ENCODE measurements at regions not wholly inside any gene's neighbourhood (a gene's known extent, or its start where the extent isn't known, plus 50 kb on each side); places are given as distances from the start of the nearest gene placed in this dataset.

GRCh38 chr16:11402745-11403533, 57.7 kb downstream of the RMI2 start:
- BruUV-seq (replicated peaks) = no TSS peak
- Histone ChIP-seq H2AFZ (ENCODE audit: low read length) (no peak overlapping the region), H3K9me3 (ENCODE audit: low read length) (no peaks in the 10 kb centered on the region), H3K79me2 (ENCODE audit: insufficient read depth, low read depth, low read length) (no peaks in the 10 kb centered on the region), H3K27ac (ENCODE audit: low read depth, low read length, poor library complexity, severe bottlenecking) (no peak overlapping the region), H3K4me2 (ENCODE audit: low read length) (no peak overlapping the region), H3K4me3 (ENCODE audit: low read depth, low read length, poor library complexity, severe bottlenecking) (no peak overlapping the region), H3K36me3 (ENCODE audit: insufficient read depth, low read length) (no peaks in the 10 kb centered on the region), H3K9me2 (ENCODE audit: insufficient read depth, low read length) (no peaks in the 10 kb centered on the region), H3K4me1 (ENCODE audit: insufficient read depth, low read length, poor library complexity, severe bottlenecking) (peaks cover 5% of the 10 kb centered on the region), H4K20me1 (ENCODE audit: insufficient read depth, low read length) (no peaks in the 10 kb centered on the region)
- intact Hi-C loops (cut with micrococcal nuclease; ENCODE audit: unreplicated experiment) = no loop called here
- CTCF ChIA-PET (ENCODE audit: unreplicated experiment) = no interaction called here
- no peak for DNase-seq (ENCODE audit: low spot score)
- TF ChIP-seq EZH2phosphoT487 (IDR thresholded peaks at IDR 0.05; ENCODE audit: borderline replicate concordance, low read depth, low read length) (no peak), CTCF (conservative IDR thresholded peaks at IDR 0.05; ENCODE audit: low read length) (no peak)
- POLR2A ChIA-PET = no interaction called here

GRCh38 chr16:11403534-11403795, 58.2 kb downstream of the RMI2 start:
- intact Hi-C loops (cut with micrococcal nuclease; ENCODE audit: unreplicated experiment) = no loop called here
- ChIA-PET POLR2A (no interaction called here), CTCF (ENCODE audit: unreplicated experiment) (no interaction called here)
- DNase-seq (ENCODE audit: low spot score) = peak; percentile 44
- H3K4me2 ChIP-seq (ENCODE audit: low read length) = no peak overlapping the region
- no peaks in the 10 kb centered on the region for H3K9me3 ChIP-seq (ENCODE audit: low read length)
- no peaks in the 10 kb centered on the region for H4K20me1 ChIP-seq (ENCODE audit: insufficient read depth, low read length)
- TF ChIP-seq EZH2phosphoT487 (IDR thresholded peaks at IDR 0.05; ENCODE audit: borderline replicate concordance, low read depth, low read length) (no peak), CTCF (conservative IDR thresholded peaks at IDR 0.05; ENCODE audit: low read length) (no peak)
- no peak overlapping the region for H2AFZ ChIP-seq (ENCODE audit: low read length)
- no peak overlapping the region for H3K4me3 ChIP-seq (ENCODE audit: low read depth, low read length, poor library complexity, severe bottlenecking)
- no peak overlapping the region for H3K27ac ChIP-seq (ENCODE audit: low read depth, low read length, poor library complexity, severe bottlenecking)
- no peaks in the 10 kb centered on the region for H3K79me2 ChIP-seq (ENCODE audit: insufficient read depth, low read depth, low read length)
- peaks cover 5% of the 10 kb centered on the region for H3K4me1 ChIP-seq (ENCODE audit: insufficient read depth, low read length, poor library complexity, severe bottlenecking)
- BruUV-seq (replicated peaks) = no TSS peak
- no peaks in the 10 kb centered on the region for H3K36me3 ChIP-seq (ENCODE audit: insufficient read depth, low read length)
- no peaks in the 10 kb centered on the region for H3K9me2 ChIP-seq (ENCODE audit: insufficient read depth, low read length)

GRCh38 chr16:11403920-11404319, 58.7 kb downstream of the RMI2 start:
- Histone ChIP-seq H3K4me1 (ENCODE audit: insufficient read depth, low read length, poor library complexity, severe bottlenecking) (peaks cover 5% of the 10 kb centered on the region), H3K9me3 (ENCODE audit: low read length) (no peaks in the 10 kb centered on the region), H3K4me2 (ENCODE audit: low read length) (no peak overlapping the region), H3K9me2 (ENCODE audit: insufficient read depth, low read length) (no peaks in the 10 kb centered on the region), H3K79me2 (ENCODE audit: insufficient read depth, low read depth, low read length) (no peaks in the 10 kb centered on the region), H2AFZ (ENCODE audit: low read length) (no peak overlapping the region), H3K36me3 (ENCODE audit: insufficient read depth, low read length) (no peaks in the 10 kb centered on the region), H3K4me3 (ENCODE audit: low read depth, low read length, poor library complexity, severe bottlenecking) (no peak overlapping the region), H3K27ac (ENCODE audit: low read depth, low read length, poor library complexity, severe bottlenecking) (no peak overlapping the region), H4K20me1 (ENCODE audit: insufficient read depth, low read length) (no peaks in the 10 kb centered on the region)
- ChIA-PET POLR2A (no interaction called here), CTCF (ENCODE audit: unreplicated experiment) (no interaction called here)
- BruUV-seq (replicated peaks) = no TSS peak
- TF ChIP-seq EZH2phosphoT487 (IDR thresholded peaks at IDR 0.05; ENCODE audit: borderline replicate concordance, low read depth, low read length) (no peak), CTCF (conservative IDR thresholded peaks at IDR 0.05; ENCODE audit: low read length) (no peak)
- intact Hi-C loops (cut with micrococcal nuclease; ENCODE audit: unreplicated experiment) = no loop called here
- no peak for DNase-seq (ENCODE audit: low spot score)
